ENCODE measurements at regions not wholly inside any gene's neighbourhood (a gene's known extent, or its start where the extent isn't known, plus 50 kb on each side); places are given as distances from the start of the nearest gene placed in this dataset.

GRCh38 chr11:92873551-92873950, 95.9 kb upstream of the MTNR1B start:
- H3K4me1 ChIP-seq (ENCODE audit: insufficient read depth, low read length) = peaks cover 13% of the 10 kb centered on the region
- no peak overlapping the region for H3K4me3 ChIP-seq (ENCODE audit: low read depth in 1 of 2, low read length in 2 of 2)
- no peaks in the 10 kb centered on the region for H4K20me1 ChIP-seq (ENCODE audit: insufficient read depth, low read length)
- no peaks in the 10 kb centered on the region for H3K36me3 ChIP-seq (ENCODE audit: insufficient read depth, low read length)
- no peak overlapping the region for H3K27ac ChIP-seq (ENCODE audit: low read length)
- H3K4me2 ChIP-seq (ENCODE audit: insufficient read depth, low read length) = no peak overlapping the region
- DNase-seq = no peak
- TF ChIP-seq, protein P1, sequence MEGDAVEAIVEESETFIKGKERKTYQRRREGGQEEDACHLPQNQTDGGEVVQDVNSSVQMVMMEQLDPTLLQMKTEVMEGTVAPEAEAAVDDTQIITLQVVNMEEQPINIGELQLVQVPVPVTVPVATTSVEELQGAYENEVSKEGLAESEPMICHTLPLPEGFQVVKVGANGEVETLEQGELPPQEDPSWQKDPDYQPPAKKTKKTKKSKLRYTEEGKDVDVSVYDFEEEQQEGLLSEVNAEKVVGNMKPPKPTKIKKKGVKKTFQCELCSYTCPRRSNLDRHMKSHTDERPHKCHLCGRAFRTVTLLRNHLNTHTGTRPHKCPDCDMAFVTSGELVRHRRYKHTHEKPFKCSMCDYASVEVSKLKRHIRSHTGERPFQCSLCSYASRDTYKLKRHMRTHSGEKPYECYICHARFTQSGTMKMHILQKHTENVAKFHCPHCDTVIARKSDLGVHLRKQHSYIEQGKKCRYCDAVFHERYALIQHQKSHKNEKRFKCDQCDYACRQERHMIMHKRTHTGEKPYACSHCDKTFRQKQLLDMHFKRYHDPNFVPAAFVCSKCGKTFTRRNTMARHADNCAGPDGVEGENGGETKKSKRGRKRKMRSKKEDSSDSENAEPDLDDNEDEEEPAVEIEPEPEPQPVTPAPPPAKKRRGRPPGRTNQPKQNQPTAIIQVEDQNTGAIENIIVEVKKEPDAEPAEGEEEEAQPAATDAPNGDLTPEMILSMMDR (IDR thresholded peaks at IDR 0.05; ENCODE audit: borderline replicate concordance, extremely low read depth, low read length, poor library complexity, severe bottlenecking) = no peak
- TF ChIP-seq EZH2 (IDR thresholded peaks at IDR 0.05; ENCODE audit: borderline replicate concordance, low read depth, low read length, severe bottlenecking) = no peak
- H2AFZ ChIP-seq (ENCODE audit: low read depth, low read length) = no peak overlapping the region
- H3K27me3 ChIP-seq (ENCODE audit: insufficient read depth, low read length, poor library complexity) = no peaks in the 10 kb centered on the region
- H3K9me3 ChIP-seq (ENCODE audit: insufficient read depth, low read length, severe bottlenecking) = no peaks in the 10 kb centered on the region
- ATAC-seq (ENCODE audit: insufficient read depth, low read depth) = no peak
- H3K79me2 ChIP-seq (ENCODE audit: insufficient read depth, low read length) = no peaks in the 10 kb centered on the region
- no peak overlapping the region for H3K9ac ChIP-seq (ENCODE audit: low read depth, low read length)

DNA sequence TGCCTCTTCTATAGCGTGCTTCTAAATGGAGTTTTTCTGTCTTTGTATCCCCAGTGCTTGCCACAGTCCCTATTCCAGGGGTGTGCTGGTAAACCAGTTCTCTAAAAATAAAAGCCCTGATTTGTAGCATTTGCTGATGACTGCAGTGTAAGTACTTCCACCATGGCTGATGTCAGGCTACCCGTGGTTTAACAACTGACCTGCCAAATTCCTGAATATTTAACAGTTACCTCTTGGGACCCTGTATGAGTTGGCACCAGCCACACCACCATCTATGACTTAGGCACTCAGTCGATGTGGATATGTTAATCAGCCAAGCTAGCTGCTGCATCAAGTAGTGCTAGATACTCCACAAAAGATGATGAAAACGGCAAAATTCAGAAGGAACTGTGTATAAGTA, 94.0 kb upstream of the MTNR1B start:
- H3K4me2 ChIP-seq (ENCODE audit: insufficient read depth, low read length) = no peak overlapping the region
- peaks cover 13% of the 10 kb centered on the region; the same call in 1 of the 2 replicates for H3K4me1 ChIP-seq (ENCODE audit: insufficient read depth, low read length)
- no peak for DNase-seq
- H3K36me3 ChIP-seq (ENCODE audit: insufficient read depth, low read length) = no peaks in the 10 kb centered on the region
- ATAC-seq (ENCODE audit: insufficient read depth, low read depth) = no peak
- no peaks in the 10 kb centered on the region for H4K20me1 ChIP-seq (ENCODE audit: insufficient read depth, low read length)
- no peak overlapping the region for H3K27ac ChIP-seq (ENCODE audit: low read length)
- no peaks in the 10 kb centered on the region for H3K27me3 ChIP-seq (ENCODE audit: insufficient read depth, low read length, poor library complexity)
- H3K4me3 ChIP-seq (ENCODE audit: low read depth in 1 of 2, low read length in 2 of 2) = no peak overlapping the region
- TF ChIP-seq, protein P1 (IDR thresholded peaks at IDR 0.05; ENCODE audit: borderline replicate concordance, extremely low read depth, low read length, poor library complexity, severe bottlenecking) = no peak
- no peak for TF ChIP-seq EZH2 (IDR thresholded peaks at IDR 0.05; ENCODE audit: borderline replicate concordance, low read depth, low read length, severe bottlenecking)
- no peaks in the 10 kb centered on the region for H3K9me3 ChIP-seq (ENCODE audit: insufficient read depth, low read length, severe bottlenecking)
- H3K79me2 ChIP-seq (ENCODE audit: insufficient read depth, low read length) = no peaks in the 10 kb centered on the region
- H2AFZ ChIP-seq (ENCODE audit: low read depth, low read length) = no peak overlapping the region
- H3K9ac ChIP-seq (ENCODE audit: low read depth, low read length) = no peak overlapping the region

DNA sequence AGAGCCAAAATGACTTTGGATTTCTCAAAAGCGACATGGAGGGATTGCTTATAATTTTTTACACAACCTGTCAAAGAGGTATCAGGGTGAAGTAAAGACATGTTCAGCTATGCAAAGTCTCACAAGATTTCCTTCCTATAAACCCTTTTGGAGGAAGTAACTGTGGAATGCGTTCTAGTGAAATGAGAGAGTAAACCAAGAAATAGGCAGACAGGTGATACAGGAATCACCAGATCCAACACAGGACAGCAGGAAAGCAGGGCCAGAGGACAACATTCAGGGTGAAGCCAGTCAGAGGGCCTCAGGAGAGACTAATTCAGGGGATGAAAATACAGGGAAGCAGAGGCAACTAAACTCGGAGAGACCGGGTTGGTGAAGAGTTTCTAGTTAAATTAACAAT, 90.4 kb upstream of the MTNR1B start:
- no peak for ATAC-seq (ENCODE audit: insufficient read depth, low read depth)
- Histone ChIP-seq H3K27ac (ENCODE audit: low read length) (no peak overlapping the region), H3K4me3 (ENCODE audit: low read depth in 1 of 2, low read length in 2 of 2) (no peak overlapping the region), H3K9me3 (ENCODE audit: insufficient read depth, low read length, severe bottlenecking) (peaks cover 8% of the 10 kb centered on the region), H3K4me1 (ENCODE audit: insufficient read depth, low read length) (peaks cover 18% of the 10 kb centered on the region), H3K79me2 (ENCODE audit: insufficient read depth, low read length) (no peaks in the 10 kb centered on the region), H3K9ac (ENCODE audit: low read depth, low read length) (no peak overlapping the region), H2AFZ (ENCODE audit: low read depth, low read length) (peak overlapping the region; percentile 34; the same call in 1 of the 2 replicates), H3K4me2 (ENCODE audit: insufficient read depth, low read length) (no peak overlapping the region), H3K27me3 (ENCODE audit: insufficient read depth, low read length, poor library complexity) (no peaks in the 10 kb centered on the region), H4K20me1 (ENCODE audit: insufficient read depth, low read length) (no peaks in the 10 kb centered on the region), H3K36me3 (ENCODE audit: insufficient read depth, low read length) (no peaks in the 10 kb centered on the region)
- DNase-seq = no peak
- TF ChIP-seq, protein P1 (IDR thresholded peaks at IDR 0.05; ENCODE audit: borderline replicate concordance, extremely low read depth, low read length, poor library complexity, severe bottlenecking) = no peak
- TF ChIP-seq EZH2 (IDR thresholded peaks at IDR 0.05; ENCODE audit: borderline replicate concordance, low read depth, low read length, severe bottlenecking) = no peak

- no peaks in the 10 kb centered on the region for H3K79me2 ChIP-seq (ENCODE audit: insufficient read depth, low read length)
- ATAC-seq (ENCODE audit: insufficient read depth, low read depth) (0 out of 3 replicates have a peak, but pooled peaks have one; percentile 33), DNase-seq (no peak)
- TF ChIP-seq, protein P1 (IDR thresholded peaks at IDR 0.05; ENCODE audit: borderline replicate concordance, extremely low read depth, low read length, poor library complexity, severe bottlenecking) = no peak
- TF ChIP-seq EZH2 (IDR thresholded peaks at IDR 0.05; ENCODE audit: borderline replicate concordance, low read depth, low read length, severe bottlenecking) = no peak
- no peak overlapping the region for H3K4me3 ChIP-seq (ENCODE audit: low read depth in 1 of 2, low read length in 2 of 2)
- no peaks in the 10 kb centered on the region for H3K36me3 ChIP-seq (ENCODE audit: insufficient read depth, low read length)
- no peak overlapping the region for H3K27ac ChIP-seq (ENCODE audit: low read length)
- H3K27me3 ChIP-seq (ENCODE audit: insufficient read depth, low read length, poor library complexity) = no peaks in the 10 kb centered on the region
- H3K9ac ChIP-seq (ENCODE audit: low read depth, low read length) = no peak overlapping the region
- no peaks in the 10 kb centered on the region for H4K20me1 ChIP-seq (ENCODE audit: insufficient read depth, low read length)
- H3K4me2 ChIP-seq (ENCODE audit: insufficient read depth, low read length) = no peak overlapping the region
- H3K9me3 ChIP-seq (ENCODE audit: insufficient read depth, low read length, severe bottlenecking) = peaks cover 8% of the 10 kb centered on the region
- no peak overlapping the region for H2AFZ ChIP-seq (ENCODE audit: low read depth, low read length)
- peaks cover 31% of the 10 kb centered on the region for H3K4me1 ChIP-seq (ENCODE audit: insufficient read depth, low read length)
These were observed 89.1 kb upstream of the MTNR1B start for GRCh38 chr11:92880381-92880780.
